ENCODE measurements at regions not wholly inside any gene's neighbourhood (a gene's known extent, or its start where the extent isn't known, plus 50 kb on each side); places are given as distances from the start of the nearest gene placed in this dataset.
A peak's percentile ranks its signal among the peaks of the same experiment; 100 is the strongest.

- Histone ChIP-seq H3K4me1 (ENCODE audit: insufficient read depth, low read length) (peaks cover 42% of the 10 kb centered on the region), H3K27me3 (ENCODE audit: control insufficient read depth in 1 of 2, insufficient read depth in 2 of 2, low read length in 2 of 2) (no peaks in the 10 kb centered on the region), H3K4me3 (ENCODE audit: low read length) (no peak overlapping the region), H3K9me3 (ENCODE audit: control insufficient read depth in 1 of 2, insufficient read depth in 1 of 2, low read length in 2 of 2) (no peaks in the 10 kb centered on the region), H3K36me3 (ENCODE audit: insufficient read depth, low read length) (no peaks in the 10 kb centered on the region), H3K27ac (ENCODE audit: low read depth in 1 of 2, low read length in 2 of 2) (no peak overlapping the region)
- ChIA-PET CTCF (no interaction called here), POLR2A (no interaction called here)
- Mint-ChIP-seq H3K4me1 (ENCODE audit: low read depth) (peaks cover 41% of the 10 kb centered on the region), H3K27me3 (no peaks in the 10 kb centered on the region), H3K27ac (no peak overlapping the region), H3K4me3 (no peak overlapping the region), H3K36me3 (ENCODE audit: low read depth) (peaks cover 16% of the 10 kb centered on the region), H3K9me3 (peaks cover 2% of the 10 kb centered on the region)
- TF ChIP-seq CTCF (IDR thresholded peaks at IDR 0.05) = no peak
- DNase-seq (no peak), ATAC-seq (ENCODE audit: poor library complexity) (no peak)
- intact Hi-C loops (cut with DNase I, micrococcal nuclease) = no loop called here
These were observed 181.1 kb upstream of the TAB2 start for GRCh38 chr6:149136273-149136912.

DNA sequence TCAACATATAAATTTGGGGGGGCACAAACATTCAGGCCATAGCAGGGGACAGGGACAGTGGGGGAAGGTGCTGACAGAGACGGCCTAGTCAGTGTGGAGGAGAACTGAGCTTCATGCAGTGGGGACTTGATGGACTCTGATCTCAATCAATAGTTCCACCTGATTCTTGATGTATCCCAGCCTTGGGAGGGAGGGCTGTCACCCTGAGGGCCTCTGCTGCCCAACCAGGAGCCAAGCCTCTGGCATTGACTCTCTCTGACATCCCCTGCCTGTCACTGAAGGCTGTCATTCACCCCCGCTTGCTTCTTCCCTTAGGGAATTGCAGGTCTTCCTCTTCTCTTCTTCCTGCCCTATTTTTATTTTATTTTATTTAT lies 180.6 kb upstream of the TAB2 start:
- no peak overlapping the region for H3K4me3 ChIP-seq (ENCODE audit: low read length)
- peaks cover 40% of the 10 kb centered on the region for H3K4me1 ChIP-seq (ENCODE audit: insufficient read depth, low read length)
- ChIA-PET POLR2A (no interaction called here), CTCF (no interaction called here)
- no peaks in the 10 kb centered on the region for H3K36me3 ChIP-seq (ENCODE audit: insufficient read depth, low read length)
- ATAC-seq (ENCODE audit: poor library complexity) (no peak), DNase-seq (no peak)
- Mint-ChIP-seq H3K4me1 (ENCODE audit: low read depth) (peaks cover 46% of the 10 kb centered on the region), H3K9me3 (peaks cover 2% of the 10 kb centered on the region), H3K27ac (no peak overlapping the region), H3K36me3 (ENCODE audit: low read depth) (peaks cover 21% of the 10 kb centered on the region), H3K27me3 (no peaks in the 10 kb centered on the region), H3K4me3 (no peak overlapping the region)
- intact Hi-C loops (cut with DNase I, micrococcal nuclease) = no loop called here
- no peak overlapping the region for H3K27ac ChIP-seq (ENCODE audit: low read depth in 1 of 2, low read length in 2 of 2)
- H3K9me3 ChIP-seq (ENCODE audit: control insufficient read depth in 1 of 2, insufficient read depth in 1 of 2, low read length in 2 of 2) = no peaks in the 10 kb centered on the region
- no peaks in the 10 kb centered on the region for H3K27me3 ChIP-seq (ENCODE audit: control insufficient read depth in 1 of 2, insufficient read depth in 2 of 2, low read length in 2 of 2)
- no peak for TF ChIP-seq CTCF (IDR thresholded peaks at IDR 0.05)

GRCh38 chr6:149137594-149137993 lies 179.9 kb upstream of the TAB2 start:
- TF ChIP-seq CTCF (IDR thresholded peaks at IDR 0.05) = no peak
- ChIA-PET CTCF (no interaction called here), POLR2A (no interaction called here)
- Histone ChIP-seq H3K4me1 (ENCODE audit: insufficient read depth, low read length) (peaks cover 33% of the 10 kb centered on the region), H3K27ac (ENCODE audit: low read depth in 1 of 2, low read length in 2 of 2) (no peak overlapping the region), H3K27me3 (ENCODE audit: control insufficient read depth in 1 of 2, insufficient read depth in 2 of 2, low read length in 2 of 2) (no peaks in the 10 kb centered on the region), H3K4me3 (ENCODE audit: low read length) (no peak overlapping the region), H3K36me3 (ENCODE audit: insufficient read depth, low read length) (no peaks in the 10 kb centered on the region), H3K9me3 (ENCODE audit: control insufficient read depth in 1 of 2, insufficient read depth in 1 of 2, low read length in 2 of 2) (no peaks in the 10 kb centered on the region)
- Mint-ChIP-seq H3K27ac (peak overlapping the region; percentile 54), H3K4me3 (no peak overlapping the region), H3K9me3 (peaks cover 2% of the 10 kb centered on the region), H3K36me3 (ENCODE audit: low read depth) (peaks cover 27% of the 10 kb centered on the region), H3K27me3 (no peaks in the 10 kb centered on the region), H3K4me1 (ENCODE audit: low read depth) (peaks cover 42% of the 10 kb centered on the region)
- ATAC-seq (ENCODE audit: poor library complexity) (no peak), DNase-seq (no peak)
- intact Hi-C loops (cut with DNase I, micrococcal nuclease) = no loop called here

Measured in CD4-positive, alpha-beta T cell (primary cell).